A673 (cell line): ENCODE measurements at regions not wholly inside any gene's neighbourhood (a gene's known extent, or its start where the extent isn't known, plus 50 kb on each side); places are given as distances from the start of the nearest gene placed in this dataset.

Experiments used
- EZH2 ChIP-seq: fragments of 200-600 bp; sonication (generic); IDR thresholded peaks from 2 replicates; pipeline ENCODE4 v1.6.1; 2017; ENCODE audit warnings: borderline replicate concordance, low read depth, mild to moderate bottlenecking, mixed read lengths, antibody characterized with exemption, low read length; ENCODE audit not compliant: poor library complexity, severe bottlenecking
- TF ChIP-seq, protein P1 (sequence below): fragments of 300-800, 200-600 bp; sonication (generic); conservative IDR thresholded peaks from 2 replicates; pipeline ENCODE4 v1.5.1; 2017; ENCODE audit warnings: low read depth, mild to moderate bottlenecking, antibody characterized with exemption, low read length, moderate library complexity, mixed read lengths

DNA sequence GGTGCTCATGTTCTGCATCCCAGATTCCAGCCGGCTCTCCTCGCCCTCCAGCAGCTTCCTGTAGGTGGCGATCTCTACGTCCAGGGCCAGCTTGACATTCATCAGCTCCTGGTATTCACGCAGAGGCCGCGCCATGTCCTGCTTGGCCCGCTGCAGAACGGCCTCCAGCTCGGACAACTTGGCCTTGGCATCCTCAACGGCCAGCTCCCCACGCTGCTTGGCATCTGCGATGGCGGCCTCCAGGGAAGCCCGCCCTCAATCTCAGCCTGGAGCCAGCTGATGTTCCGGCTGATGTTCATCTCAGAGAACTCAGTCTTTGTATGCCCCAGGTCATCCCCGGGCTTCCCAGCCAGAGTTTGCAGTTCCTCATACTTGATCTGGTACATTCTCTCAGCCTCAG lies 431.8 kb upstream of the DIPK2B start:
- TF ChIP-seq, protein P1, sequence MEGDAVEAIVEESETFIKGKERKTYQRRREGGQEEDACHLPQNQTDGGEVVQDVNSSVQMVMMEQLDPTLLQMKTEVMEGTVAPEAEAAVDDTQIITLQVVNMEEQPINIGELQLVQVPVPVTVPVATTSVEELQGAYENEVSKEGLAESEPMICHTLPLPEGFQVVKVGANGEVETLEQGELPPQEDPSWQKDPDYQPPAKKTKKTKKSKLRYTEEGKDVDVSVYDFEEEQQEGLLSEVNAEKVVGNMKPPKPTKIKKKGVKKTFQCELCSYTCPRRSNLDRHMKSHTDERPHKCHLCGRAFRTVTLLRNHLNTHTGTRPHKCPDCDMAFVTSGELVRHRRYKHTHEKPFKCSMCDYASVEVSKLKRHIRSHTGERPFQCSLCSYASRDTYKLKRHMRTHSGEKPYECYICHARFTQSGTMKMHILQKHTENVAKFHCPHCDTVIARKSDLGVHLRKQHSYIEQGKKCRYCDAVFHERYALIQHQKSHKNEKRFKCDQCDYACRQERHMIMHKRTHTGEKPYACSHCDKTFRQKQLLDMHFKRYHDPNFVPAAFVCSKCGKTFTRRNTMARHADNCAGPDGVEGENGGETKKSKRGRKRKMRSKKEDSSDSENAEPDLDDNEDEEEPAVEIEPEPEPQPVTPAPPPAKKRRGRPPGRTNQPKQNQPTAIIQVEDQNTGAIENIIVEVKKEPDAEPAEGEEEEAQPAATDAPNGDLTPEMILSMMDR, result no peak; the same call in 1 of the 2 replicates
- no peak for TF ChIP-seq EZH2
